AG04450 (cell line): ENCODE measurements at regions not wholly inside any gene's neighbourhood (a gene's known extent, or its start where the extent isn't known, plus 50 kb on each side); places are given as distances from the start of the nearest gene placed in this dataset.

Experiments used
- CTCF ChIA-PET: fragments of 300-600, 350-600 bp; formaldehyde crosslinking; extraction: SDS; loops from one replicate; lab custom pipeline; 2022; ENCODE audit warnings: antibody characterized with exemption, inconsistent platforms; lab: Charles Lee
- POLR2A ChIA-PET: fragments of 350-600 bp; formaldehyde crosslinking; extraction: SDS; loops from one replicate; lab custom pipeline; 2021; ENCODE audit warnings: antibody characterized with exemption, inconsistent platforms; lab: Yijun Ruan, JAX
- DNase-seq: peaks from one replicate; pipeline ENCODE4 v3.0.0-alpha.2; 2011; ENCODE audit warnings: low read depth, low spot score
- H3K27ac ChIP-seq: one replicate; pipeline ENCODE4 v1.5.1; 2012; ENCODE audit warnings: low read depth, low read length, control low read depth
- H3K27me3 ChIP-seq: one replicate; pipeline ENCODE4 v1.6.0; 2012; ENCODE audit warnings: low read length; ENCODE audit not compliant: control insufficient read depth, insufficient read depth
- H3K4me3 ChIP-seq: 2 replicates; pipeline ENCODE4 v1.5.1; 2011; ENCODE audit warnings: mild to moderate bottlenecking, low read depth, low read length, control low read depth
- H3K9me3 ChIP-seq: 2 replicates; pipeline ENCODE4 v1.5.1; 2012; ENCODE audit warnings: low read length; ENCODE audit not compliant: control insufficient read depth, insufficient read depth
- CTCF ChIP-seq: IDR thresholded peaks from 2 replicates; pipeline ENCODE4 v1.5.1; 2011; ENCODE audit warnings: low read depth, low read length, control low read depth, inconsistent platforms

- POLR2A ChIA-PET = no interaction called here
- DNase-seq = no peak
These were observed 463.5 kb downstream of the LMO4 start for GRCh38 chr1:87791931-87792740.

GRCh38 chr1:87794788-87795614 lies 466.3 kb downstream of the LMO4 start:
- TF ChIP-seq CTCF = no peak
- Histone ChIP-seq H3K27me3 (no peaks in the 10 kb centered on the region), H3K4me3 (no peak overlapping the region), H3K27ac (no peak overlapping the region), H3K9me3 (no peaks in the 10 kb centered on the region)
- DNase-seq = peak; percentile 45
- ChIA-PET POLR2A (no interaction called here), CTCF (interaction anchor here (2.0 kb wide), 1 partner anchor 11 kb away, joined by 4 read pairs; no protein-coding TSS in a partner anchor)

More at GRCh38 chr1:87791931-87792740, 463.5 kb downstream of the LMO4 start:
- Histone ChIP-seq H3K27ac (no peak overlapping the region), H3K4me3 (no peak overlapping the region), H3K27me3 (no peaks in the 10 kb centered on the region), H3K9me3 (no peaks in the 10 kb centered on the region)
- CTCF ChIA-PET = interaction anchor here (1.1 to 1.3 kb wide), 3 partner anchors 12 to 661 kb away, joined by 3 to 5 read pairs (median 3); no protein-coding TSS in a partner anchor
- no peak for TF ChIP-seq CTCF

GRCh38 chr1:87795615-87796337 lies 467.1 kb downstream of the LMO4 start:
- no peak for TF ChIP-seq CTCF
- DNase-seq = no peak
- no peaks in the 10 kb centered on the region for H3K27me3 ChIP-seq
- POLR2A ChIA-PET = no interaction called here
- no peak overlapping the region for H3K4me3 ChIP-seq
- H3K27ac ChIP-seq = no peak overlapping the region
- CTCF ChIA-PET = interaction anchor here (2.0 kb wide), 1 partner anchor 10 kb away, joined by 4 read pairs; no protein-coding TSS in a partner anchor
- H3K9me3 ChIP-seq = no peaks in the 10 kb centered on the region

- Histone ChIP-seq H3K4me3 (no peak overlapping the region), H3K9me3 (no peaks in the 10 kb centered on the region), H3K27ac (no peak overlapping the region), H3K27me3 (no peaks in the 10 kb centered on the region)
- CTCF ChIA-PET = interaction anchor here (2.0 kb wide), 1 partner anchor 9 kb away, joined by 4 read pairs; no protein-coding TSS in a partner anchor
- POLR2A ChIA-PET = no interaction called here
- DNase-seq = no peak
- TF ChIP-seq CTCF = no peak
These were observed 467.8 kb downstream of the LMO4 start for GRCh38 chr1:87796471-87796901.
